GM18868 (cell line): ENCODE measurements at regions not wholly inside any gene's neighbourhood (a gene's known extent, or its start where the extent isn't known, plus 50 kb on each side); places are given as distances from the start of the nearest gene placed in this dataset.

Source experiments
- ATAC-seq: cut with Tn5 transposase; IDR thresholded peaks from one replicate; pipeline ENCODE4 v1.9.1; 2021; ENCODE audit warnings: mild to moderate bottlenecking, moderate library complexity; ENCODE audit not compliant: unreplicated experiment

GRCh38 chr11:121703201-121703600 is 250.4 kb upstream of the SORL1-AS1 start:
- no peak for ATAC-seq

GRCh38 chr11:121700968-121701367 is 248.2 kb upstream of the SORL1-AS1 start:
- no peak for ATAC-seq

GRCh38 chr11:121699801-121700200 is 247.0 kb upstream of the SORL1-AS1 start:
- ATAC-seq, result no peak

- no peak for ATAC-seq
These were observed 244.3 kb upstream of the SORL1-AS1 start for GRCh38 chr11:121696931-121697670.

- no peak for ATAC-seq
These were observed 243.6 kb upstream of the SORL1-AS1 start for GRCh38 chr11:121696177-121696871.

GRCh38 chr11:121692236-121692635 is 239.5 kb upstream of the SORL1-AS1 start:
- no peak for ATAC-seq

GRCh38 chr11:121688860-121689614 is 236.3 kb upstream of the SORL1-AS1 start:
- ATAC-seq, result no peak

GRCh38 chr11:121688055-121688491 is 235.3 kb upstream of the SORL1-AS1 start:
- no peak for ATAC-seq

GRCh38 chr11:121683791-121684190 is 231.0 kb upstream of the SORL1-AS1 start:
- ATAC-seq, result no peak
